ENCODE measurements at regions not wholly inside any gene's neighbourhood (a gene's known extent, or its start where the extent isn't known, plus 50 kb on each side); places are given as distances from the start of the nearest gene placed in this dataset.

DNA sequence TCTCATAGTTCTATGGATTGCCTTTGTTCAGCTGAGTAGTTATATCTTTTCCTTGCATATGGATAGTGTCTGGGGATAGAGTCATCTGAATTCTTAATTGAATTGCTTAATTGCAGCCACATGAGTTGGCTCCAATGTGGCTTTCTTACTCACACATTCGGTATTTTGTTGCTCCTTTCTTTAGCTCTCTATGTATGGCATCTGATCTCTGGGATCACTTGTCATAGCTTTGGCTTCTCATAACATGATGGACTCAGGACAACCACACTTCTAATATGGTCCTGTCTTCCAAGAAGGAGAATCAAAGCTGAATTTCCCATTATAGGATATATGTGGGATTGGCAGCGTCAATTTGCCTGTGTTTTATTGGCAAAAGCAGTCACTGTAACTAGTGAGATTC, 716.2 kb downstream of the NCAM2 start:
- ChIA-PET POLR2A (no interaction called here), CTCF (no interaction called here)
- Histone ChIP-seq H3K27me3 (ENCODE audit: control insufficient read depth, insufficient read depth, low read length) (no peaks in the 10 kb centered on the region), H3K9me3 (ENCODE audit: control insufficient read depth, insufficient read depth, low read length) (no peaks in the 10 kb centered on the region), H3K4me3 (ENCODE audit: low read depth, low read length) (no peak overlapping the region), H3K27ac (ENCODE audit: low read depth, low read length) (no peak overlapping the region)
- TF ChIP-seq, protein P1, sequence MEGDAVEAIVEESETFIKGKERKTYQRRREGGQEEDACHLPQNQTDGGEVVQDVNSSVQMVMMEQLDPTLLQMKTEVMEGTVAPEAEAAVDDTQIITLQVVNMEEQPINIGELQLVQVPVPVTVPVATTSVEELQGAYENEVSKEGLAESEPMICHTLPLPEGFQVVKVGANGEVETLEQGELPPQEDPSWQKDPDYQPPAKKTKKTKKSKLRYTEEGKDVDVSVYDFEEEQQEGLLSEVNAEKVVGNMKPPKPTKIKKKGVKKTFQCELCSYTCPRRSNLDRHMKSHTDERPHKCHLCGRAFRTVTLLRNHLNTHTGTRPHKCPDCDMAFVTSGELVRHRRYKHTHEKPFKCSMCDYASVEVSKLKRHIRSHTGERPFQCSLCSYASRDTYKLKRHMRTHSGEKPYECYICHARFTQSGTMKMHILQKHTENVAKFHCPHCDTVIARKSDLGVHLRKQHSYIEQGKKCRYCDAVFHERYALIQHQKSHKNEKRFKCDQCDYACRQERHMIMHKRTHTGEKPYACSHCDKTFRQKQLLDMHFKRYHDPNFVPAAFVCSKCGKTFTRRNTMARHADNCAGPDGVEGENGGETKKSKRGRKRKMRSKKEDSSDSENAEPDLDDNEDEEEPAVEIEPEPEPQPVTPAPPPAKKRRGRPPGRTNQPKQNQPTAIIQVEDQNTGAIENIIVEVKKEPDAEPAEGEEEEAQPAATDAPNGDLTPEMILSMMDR (IDR thresholded peaks at IDR 0.05; ENCODE audit: low read depth, low read length) = no peak
- DNase-seq (ENCODE audit: low read depth, low spot score) = peak; percentile 24

- ChIA-PET CTCF (no interaction called here), POLR2A (interaction anchor here (0.9 kb wide), 1 partner anchor 9 kb away, joined by 3 read pairs; no protein-coding TSS in a partner anchor)
- Histone ChIP-seq H3K27me3 (ENCODE audit: control insufficient read depth, insufficient read depth, low read length) (no peaks in the 10 kb centered on the region), H3K9me3 (ENCODE audit: control insufficient read depth, insufficient read depth, low read length) (no peaks in the 10 kb centered on the region), H3K4me3 (ENCODE audit: low read depth, low read length) (no peak overlapping the region), H3K27ac (ENCODE audit: low read depth, low read length) (peak overlapping the region; percentile 33)
- TF ChIP-seq, protein P1 (IDR thresholded peaks at IDR 0.05; ENCODE audit: low read depth, low read length) = no peak
- DNase-seq (ENCODE audit: low read depth, low spot score) = peak; percentile 66
Measured at GRCh38 chr21:21715266-21715969, 717.2 kb downstream of the NCAM2 start.

GRCh38 chr21:21722731-21723130, 724.5 kb downstream of the NCAM2 start:
- TF ChIP-seq, protein P1 (IDR thresholded peaks at IDR 0.05; ENCODE audit: low read depth, low read length) = no peak
- Histone ChIP-seq H3K27me3 (ENCODE audit: control insufficient read depth, insufficient read depth, low read length) (no peaks in the 10 kb centered on the region), H3K9me3 (ENCODE audit: control insufficient read depth, insufficient read depth, low read length) (peaks cover 4% of the 10 kb centered on the region; the same call in 1 of the 2 replicates), H3K27ac (ENCODE audit: low read depth, low read length) (no peak overlapping the region), H3K4me3 (ENCODE audit: low read depth, low read length) (no peak overlapping the region)
- POLR2A ChIA-PET = no interaction called here
- CTCF ChIA-PET = interaction anchor here (0.7 kb wide), 1 partner anchor 484 kb away, joined by 3 read pairs; no protein-coding TSS in a partner anchor
- no peak for DNase-seq (ENCODE audit: low read depth, low spot score)

DNA sequence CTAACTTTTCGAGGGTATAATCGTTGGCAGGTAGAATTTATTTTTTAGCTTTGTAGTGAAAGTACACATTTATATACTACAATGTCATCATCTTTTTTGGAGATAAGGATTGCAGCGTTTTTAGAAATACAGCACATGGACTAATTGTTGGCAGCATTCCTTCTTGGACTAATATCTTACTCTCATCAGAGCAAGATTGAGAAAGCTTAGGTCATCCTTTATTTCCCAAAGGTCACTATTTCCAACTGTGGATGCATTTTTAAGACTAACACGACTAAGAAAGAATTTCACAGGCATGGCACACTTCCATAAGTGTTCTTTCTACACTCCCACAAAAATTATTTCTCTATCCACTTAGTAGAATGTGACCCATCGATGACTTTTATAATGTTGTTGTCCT, 732.3 kb downstream of the NCAM2 start:
- Histone ChIP-seq H3K9me3 (ENCODE audit: control insufficient read depth, insufficient read depth, low read length) (no peaks in the 10 kb centered on the region), H3K27ac (ENCODE audit: low read depth, low read length) (no peak overlapping the region), H3K27me3 (ENCODE audit: control insufficient read depth, insufficient read depth, low read length) (no peaks in the 10 kb centered on the region), H3K4me3 (ENCODE audit: low read depth, low read length) (no peak overlapping the region)
- TF ChIP-seq, protein P1 (IDR thresholded peaks at IDR 0.05; ENCODE audit: low read depth, low read length) = no peak
- ChIA-PET CTCF (no interaction called here), POLR2A (no interaction called here)
- DNase-seq (ENCODE audit: low read depth, low spot score) = no peak

GRCh38 chr21:21731626-21732025, 733.4 kb downstream of the NCAM2 start:
- CTCF ChIA-PET = no interaction called here
- no peak overlapping the region for H3K4me3 ChIP-seq (ENCODE audit: low read depth, low read length)
- H3K9me3 ChIP-seq (ENCODE audit: control insufficient read depth, insufficient read depth, low read length) = no peaks in the 10 kb centered on the region
- H3K27ac ChIP-seq (ENCODE audit: low read depth, low read length) = no peak overlapping the region
- DNase-seq (ENCODE audit: low read depth, low spot score) = no peak
- TF ChIP-seq, protein P1 (IDR thresholded peaks at IDR 0.05; ENCODE audit: low read depth, low read length) = no peak
- H3K27me3 ChIP-seq (ENCODE audit: control insufficient read depth, insufficient read depth, low read length) = no peaks in the 10 kb centered on the region
- POLR2A ChIA-PET = no interaction called here

Data from AG04450 (cell line).